SH-SY5Y (cell line): ENCODE measurements at regions not wholly inside any gene's neighbourhood (a gene's known extent, or its start where the extent isn't known, plus 50 kb on each side); places are given as distances from the start of the nearest gene placed in this dataset.

Experiments used
- GATA2 ChIP-seq: IDR thresholded peaks from 2 replicates; pipeline ENCODE4 v1.6.1; 2011; ENCODE audit warnings: mild to moderate bottlenecking, low read depth, low read length
- GATA3 ChIP-seq: IDR thresholded peaks from 2 replicates; pipeline ENCODE4 v1.6.1; 2011; ENCODE audit warnings: low read depth, mild to moderate bottlenecking, low read length, moderate library complexity

DNA sequence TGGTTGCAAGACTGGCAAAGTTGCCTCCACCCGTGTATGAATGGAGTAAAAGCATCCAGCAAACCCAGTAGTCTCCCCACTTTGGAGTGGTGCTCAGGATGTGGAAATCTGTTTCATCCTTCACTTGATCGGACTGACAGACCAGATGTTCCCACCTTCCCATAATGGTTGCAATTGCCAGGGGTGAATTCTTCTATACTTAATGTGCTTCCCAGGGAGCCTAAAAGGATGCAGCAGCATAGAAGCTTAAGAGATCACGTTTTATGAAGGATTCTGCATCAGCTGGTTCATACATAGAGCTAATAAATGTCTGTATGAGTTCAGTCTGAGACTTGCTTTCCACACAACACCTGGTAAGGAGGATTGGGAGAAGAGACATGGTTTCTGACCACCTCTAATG, 198.8 kb upstream of the S1PR3 start:
- TF ChIP-seq GATA2 (no peak), GATA3 (no peak)
